Fibroblast of skin of left biceps (primary cell): ENCODE measurements at regions not wholly inside any gene's neighbourhood (a gene's known extent, or its start where the extent isn't known, plus 50 kb on each side); places are given as distances from the start of the nearest gene placed in this dataset.

Source experiments
- DNase-seq, 2 experiments: peaks; one replicate each; pipeline ENCODE4 v3.0.0-alpha.2; 2013; ENCODE audit warnings: low read depth in 2 of 2

- DNase-seq, result no peak
Observed at GRCh38 chr12:100741084-100741711, 53.4 kb upstream of the ANO4 start.

DNA sequence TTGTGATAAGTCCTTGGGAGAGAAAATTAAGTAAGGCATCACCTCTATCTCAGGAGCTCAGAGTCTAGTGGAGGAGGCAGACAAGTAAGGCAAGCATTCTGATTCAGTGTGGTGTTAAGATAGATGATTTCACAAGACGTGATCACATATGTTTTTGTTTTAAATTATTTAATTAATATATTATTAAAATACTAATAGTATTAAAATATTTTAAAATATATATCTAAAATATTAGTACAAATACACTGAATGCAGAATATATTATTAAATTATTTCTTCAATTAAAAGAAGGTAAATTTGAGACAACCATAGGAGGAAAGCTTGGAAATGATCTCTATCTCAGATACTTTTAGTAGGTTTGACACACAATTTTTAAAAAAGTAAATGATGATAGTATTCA, 51.5 kb upstream of the ANO4 start:
- no peak for DNase-seq
